Retina (tissue), 1 donor: ENCODE measurements at regions not wholly inside any gene's neighbourhood (a gene's known extent, or its start where the extent isn't known, plus 50 kb on each side); places are given as distances from the start of the nearest gene placed in this dataset.

Experiments used
- DNase-seq: peaks from one replicate; pipeline ENCODE4 v3.0.0-alpha.2; 2016

DNA sequence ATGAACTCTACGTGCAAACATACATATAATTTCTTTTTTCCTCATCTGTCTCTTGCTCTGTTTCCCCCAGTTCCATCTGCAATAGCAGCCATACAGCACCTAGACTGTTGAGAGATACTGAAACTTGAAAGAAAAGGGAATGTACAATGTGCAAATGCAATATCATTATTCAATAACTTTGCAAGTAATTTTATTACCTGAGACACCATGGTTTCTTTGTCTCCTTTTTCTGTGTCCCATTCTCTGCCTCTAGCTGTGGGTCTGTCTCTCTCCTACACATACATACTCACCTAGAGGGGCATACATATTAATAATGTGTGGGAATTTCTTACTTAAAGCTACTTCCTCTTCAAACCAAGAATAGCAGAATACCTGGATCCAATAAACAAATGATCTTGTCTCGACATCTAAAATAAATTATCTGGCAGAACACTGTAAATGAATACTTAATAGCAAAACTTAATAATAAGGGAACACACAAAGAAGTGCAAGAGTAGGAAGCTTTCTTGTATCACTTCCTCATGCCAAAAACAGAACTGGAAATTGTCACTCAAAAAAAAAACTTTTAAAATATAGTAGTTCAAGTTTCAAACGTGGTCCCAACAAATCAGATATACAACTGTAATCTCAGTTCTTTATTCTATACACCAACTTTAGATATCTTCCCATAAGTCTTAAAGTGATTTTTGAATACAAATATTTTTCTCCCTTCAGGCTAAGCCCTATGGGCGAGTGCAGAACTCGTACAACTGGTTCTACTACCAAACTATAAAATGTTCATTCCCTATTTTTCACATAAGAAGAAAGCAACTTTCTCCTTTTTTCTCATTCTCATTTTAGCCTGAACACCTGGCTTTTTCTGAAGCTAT, 194.6 kb downstream of the NRIP1 start:
- no peak for DNase-seq

- DNase-seq = no peak
These were observed 197.7 kb downstream of the NRIP1 start for GRCh38 chr21:14866859-14867765.

DNA sequence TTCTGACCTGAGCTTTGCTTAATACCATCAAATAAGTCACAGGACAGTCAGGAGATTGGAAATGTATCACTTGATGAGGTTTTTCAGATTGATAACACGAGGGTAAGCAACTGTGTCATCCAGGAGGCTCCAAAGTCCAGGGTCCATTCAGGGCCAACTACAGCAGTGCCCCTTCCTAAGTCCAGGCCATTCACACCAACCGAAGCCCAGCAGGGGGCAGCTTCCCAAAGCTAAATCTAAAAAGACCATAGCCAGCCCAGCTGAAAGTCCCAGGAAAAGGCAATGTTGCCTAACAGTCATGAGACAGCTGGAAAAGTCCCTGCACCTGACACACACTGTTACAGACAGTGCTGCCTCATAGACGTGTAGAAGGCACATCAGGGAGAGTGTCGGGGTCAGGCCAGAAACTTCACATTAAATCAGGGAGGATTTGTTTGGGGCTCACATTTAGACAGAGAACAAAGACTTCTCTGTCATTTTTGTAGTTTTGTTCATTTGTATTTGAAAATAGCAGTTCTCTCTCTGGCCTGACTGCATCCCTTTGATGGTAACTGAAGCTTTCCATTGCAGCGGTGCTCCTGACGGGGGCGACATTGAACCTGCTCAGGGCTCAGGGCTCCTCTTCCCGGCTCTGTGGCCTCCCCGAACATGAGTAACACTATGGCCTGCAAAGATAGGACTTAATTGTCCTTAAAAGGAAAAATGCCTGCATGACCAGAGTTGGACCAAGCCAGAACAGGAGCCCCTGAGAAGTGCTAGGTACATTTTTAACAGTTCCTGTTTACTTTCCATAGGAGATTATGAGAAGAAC, 200.4 kb downstream of the NRIP1 start:
- DNase-seq = peak; percentile 84

DNA sequence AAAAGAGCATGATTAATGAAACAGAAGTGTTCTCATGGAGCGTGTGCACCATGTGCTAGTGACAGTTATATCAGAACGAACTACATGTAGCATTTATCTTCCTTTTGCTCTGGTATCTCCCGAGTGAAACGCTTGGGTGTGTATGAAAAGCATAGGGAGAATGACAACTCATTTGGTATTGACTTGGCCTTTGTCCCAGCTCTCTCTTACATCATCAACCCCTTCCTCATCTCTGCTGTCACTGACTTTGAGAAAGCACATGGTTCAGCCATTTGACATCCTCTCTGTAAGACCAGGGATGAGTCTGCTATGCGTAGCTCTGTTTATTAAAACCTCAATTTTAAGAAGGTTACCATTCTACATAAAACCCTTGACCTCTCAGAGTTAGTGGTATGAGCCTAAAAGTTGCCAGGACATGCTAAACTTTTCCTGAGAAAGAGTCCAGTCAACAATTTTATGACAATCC, 201.0 kb downstream of the NRIP1 start:
- peak; percentile 19 for DNase-seq

DNA sequence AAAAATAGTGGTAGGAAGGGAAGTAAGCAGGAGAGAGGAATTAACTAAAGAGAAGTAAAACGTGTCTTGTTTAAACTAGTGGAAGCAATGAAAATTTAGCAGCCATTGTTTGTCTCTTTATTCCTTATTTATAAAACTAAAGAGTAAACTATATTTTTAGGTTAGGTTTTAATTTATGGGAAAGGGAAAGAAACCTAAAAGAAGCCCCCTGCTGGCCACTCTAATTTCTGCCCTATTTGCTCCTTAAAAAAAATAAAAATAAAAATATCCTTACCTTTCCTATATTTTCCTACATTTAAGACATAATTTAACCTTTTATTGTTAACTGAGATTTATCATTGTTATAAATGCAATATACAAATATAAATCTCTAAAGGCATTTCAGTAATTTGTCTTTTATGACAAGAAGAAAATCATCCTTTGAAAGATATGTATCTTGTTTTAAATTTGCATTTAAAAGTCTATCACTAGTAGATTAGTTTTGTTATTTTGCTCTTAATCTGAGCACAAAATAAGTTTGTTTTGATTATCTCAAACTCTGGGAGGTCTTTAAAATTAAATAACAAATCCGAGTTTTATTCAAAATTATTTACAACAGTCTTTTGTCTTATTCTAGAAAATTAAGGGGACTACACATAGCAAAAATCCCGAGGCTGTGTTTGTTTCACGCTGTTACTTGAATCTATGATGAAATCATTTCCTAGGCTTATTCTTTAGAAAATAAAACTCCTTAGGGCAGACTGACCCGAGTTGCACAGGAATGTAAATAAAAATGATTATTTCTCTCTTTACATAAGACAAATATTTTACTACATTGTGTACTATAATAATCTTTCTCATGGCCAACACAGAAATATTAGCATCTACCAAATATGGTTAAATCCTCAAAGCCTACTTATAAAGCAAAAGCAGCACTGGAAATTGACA, 201.7 kb downstream of the NRIP1 start:
- DNase-seq = no peak

DNA sequence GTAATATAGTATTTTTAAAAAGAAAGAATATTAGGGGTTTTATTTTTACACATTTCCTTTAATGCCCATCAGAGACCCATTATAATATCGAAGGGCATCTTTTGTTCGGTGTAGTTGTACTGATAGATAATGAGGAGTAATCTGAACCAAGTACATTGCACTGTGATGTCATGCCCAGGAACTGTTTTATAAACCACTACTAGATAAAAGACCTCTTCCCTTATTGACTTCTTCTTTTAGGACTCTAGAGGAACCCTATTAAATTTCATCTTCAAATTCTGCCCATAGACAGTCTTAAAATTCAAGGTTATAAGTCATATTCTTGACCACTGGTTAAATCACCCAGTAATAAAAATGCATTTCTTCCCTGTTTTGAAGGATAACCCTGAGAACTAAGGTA, 206.5 kb downstream of the NRIP1 start:
- DNase-seq = no peak

- peak; percentile 46 for DNase-seq
These were observed 207.3 kb downstream of the NRIP1 start for GRCh38 chr21:14857529-14857928.

DNA sequence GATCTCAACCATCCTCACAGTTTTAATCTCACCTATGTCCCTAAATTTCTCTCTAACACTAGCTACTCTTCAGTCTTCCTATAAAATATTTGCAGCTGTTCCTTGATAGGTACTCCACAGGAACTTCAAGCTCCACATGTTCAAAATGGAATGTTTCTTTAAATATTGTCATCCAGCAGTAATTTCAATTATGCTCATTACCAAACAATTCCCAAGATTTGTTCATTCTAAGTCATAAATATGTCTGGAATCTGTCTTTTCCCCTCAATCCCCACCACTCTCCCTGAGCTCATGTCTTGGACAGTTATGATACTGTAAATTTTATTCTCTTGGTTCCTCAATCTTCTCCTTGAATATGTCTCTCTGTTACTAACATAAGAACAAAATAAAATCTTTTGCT, 214.4 kb downstream of the NRIP1 start:
- no peak for DNase-seq

- no peak for DNase-seq
These were observed 218.2 kb downstream of the NRIP1 start for GRCh38 chr21:14846621-14847020.

- no peak for DNase-seq
These were observed 220.8 kb downstream of the NRIP1 start for GRCh38 chr21:14844001-14844400.

GRCh38 chr21:14842601-14843000, 222.2 kb downstream of the NRIP1 start:
- no peak for DNase-seq

- no peak for DNase-seq
These were observed 223.0 kb downstream of the NRIP1 start for GRCh38 chr21:14841511-14842472.

GRCh38 chr21:14838400-14838799, 226.4 kb downstream of the NRIP1 start:
- DNase-seq = no peak

DNA sequence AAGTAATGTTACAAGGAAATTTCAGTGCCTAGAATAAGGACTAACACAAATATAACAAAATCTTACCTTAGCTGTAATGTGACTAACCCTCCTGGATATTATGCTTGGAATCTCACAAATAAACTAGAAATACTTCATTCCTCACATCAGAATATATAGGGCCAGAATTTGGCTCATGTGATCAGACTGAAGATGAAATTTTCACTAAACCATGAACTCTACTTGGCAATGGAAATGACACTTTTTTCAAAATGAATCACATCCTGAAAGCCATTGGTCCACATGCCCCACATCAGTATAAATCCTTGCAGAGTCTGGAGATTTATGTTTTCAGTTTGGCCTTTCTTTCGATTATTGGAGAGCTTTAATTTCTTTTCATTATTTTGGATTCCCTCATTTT, 227.8 kb downstream of the NRIP1 start:
- no peak for DNase-seq

GRCh38 chr21:14833666-14834351, 231.0 kb downstream of the NRIP1 start:
- DNase-seq = no peak

- no peak for DNase-seq
These were observed 231.6 kb downstream of the NRIP1 start for GRCh38 chr21:14833241-14833640.

GRCh38 chr21:14830307-14830706, 234.5 kb downstream of the NRIP1 start:
- DNase-seq = no peak

- no peak for DNase-seq
These were observed 235.1 kb downstream of the NRIP1 start for GRCh38 chr21:14829685-14830084.

DNA sequence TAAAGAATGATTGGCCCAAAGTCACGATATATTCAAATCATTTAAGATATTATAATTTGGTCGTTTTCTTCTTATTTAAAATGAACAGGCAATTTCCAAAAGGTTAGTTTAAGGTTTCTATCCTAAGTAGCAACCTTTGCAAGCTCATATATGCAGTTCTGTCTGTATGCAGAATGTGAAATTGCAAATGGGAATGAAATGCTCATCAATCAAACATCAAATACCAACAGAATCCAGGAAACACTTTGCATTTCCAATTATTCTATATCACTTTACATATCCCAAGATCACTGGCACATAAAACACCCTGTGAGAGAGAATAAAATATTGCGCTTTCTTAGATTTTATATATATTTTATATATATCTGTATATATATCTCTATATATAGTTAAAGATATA, 237.3 kb downstream of the NRIP1 start:
- no peak for DNase-seq

DNA sequence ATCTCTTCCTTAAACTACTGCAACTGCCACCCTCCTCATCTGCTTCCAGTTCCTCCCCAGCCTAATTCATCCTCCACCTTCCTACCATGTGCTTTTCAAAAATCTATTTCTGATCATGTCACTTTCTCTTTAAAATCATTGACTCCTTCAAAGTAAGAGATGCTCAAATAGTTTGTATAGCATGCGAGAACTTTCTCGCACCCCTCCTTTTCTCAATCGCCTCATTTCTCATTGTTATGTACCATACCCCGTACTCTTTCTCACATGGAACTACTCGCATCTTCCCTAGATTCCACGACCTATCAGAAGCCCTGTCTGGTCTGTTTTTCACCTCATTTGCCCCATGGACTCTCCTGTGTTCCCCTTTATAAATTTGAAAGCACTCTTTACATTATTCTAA, 238.2 kb downstream of the NRIP1 start:
- no peak for DNase-seq
